Retinal pigment epithelial cell (primary cell): ENCODE measurements at regions not wholly inside any gene's neighbourhood (a gene's known extent, or its start where the extent isn't known, plus 50 kb on each side); places are given as distances from the start of the nearest gene placed in this dataset.

ENCODE experiments used
- DNase-seq: peaks from one replicate; pipeline ENCODE4 v3.0.0-alpha.2; 2010; ENCODE audit warnings: low read depth
- H3K4me3 ChIP-seq: 2 replicates; pipeline ENCODE4 v1.5.1; 2011; ENCODE audit warnings: mild to moderate bottlenecking, low read length, control low read depth, moderate library complexity
- TF ChIP-seq, protein P1 (sequence below): conservative IDR thresholded peaks from 2 replicates; pipeline ENCODE4 v1.5.1; 2011; ENCODE audit warnings: low read depth, low read length, control low read depth, inconsistent platforms

- TF ChIP-seq, protein P1, sequence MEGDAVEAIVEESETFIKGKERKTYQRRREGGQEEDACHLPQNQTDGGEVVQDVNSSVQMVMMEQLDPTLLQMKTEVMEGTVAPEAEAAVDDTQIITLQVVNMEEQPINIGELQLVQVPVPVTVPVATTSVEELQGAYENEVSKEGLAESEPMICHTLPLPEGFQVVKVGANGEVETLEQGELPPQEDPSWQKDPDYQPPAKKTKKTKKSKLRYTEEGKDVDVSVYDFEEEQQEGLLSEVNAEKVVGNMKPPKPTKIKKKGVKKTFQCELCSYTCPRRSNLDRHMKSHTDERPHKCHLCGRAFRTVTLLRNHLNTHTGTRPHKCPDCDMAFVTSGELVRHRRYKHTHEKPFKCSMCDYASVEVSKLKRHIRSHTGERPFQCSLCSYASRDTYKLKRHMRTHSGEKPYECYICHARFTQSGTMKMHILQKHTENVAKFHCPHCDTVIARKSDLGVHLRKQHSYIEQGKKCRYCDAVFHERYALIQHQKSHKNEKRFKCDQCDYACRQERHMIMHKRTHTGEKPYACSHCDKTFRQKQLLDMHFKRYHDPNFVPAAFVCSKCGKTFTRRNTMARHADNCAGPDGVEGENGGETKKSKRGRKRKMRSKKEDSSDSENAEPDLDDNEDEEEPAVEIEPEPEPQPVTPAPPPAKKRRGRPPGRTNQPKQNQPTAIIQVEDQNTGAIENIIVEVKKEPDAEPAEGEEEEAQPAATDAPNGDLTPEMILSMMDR, result no peak
- DNase-seq, result no peak
Observed at GRCh38 chr5:8093669-8094068, 224.7 kb downstream of the MTRR start.

GRCh38 chr5:8094304-8094703 is 225.4 kb downstream of the MTRR start:
- H3K4me3 ChIP-seq, result no peak overlapping the region
- TF ChIP-seq, protein P1, result no peak
- no peak for DNase-seq

More at GRCh38 chr5:8093669-8094068, 224.7 kb downstream of the MTRR start:
- H3K4me3 ChIP-seq, result no peak overlapping the region

DNA sequence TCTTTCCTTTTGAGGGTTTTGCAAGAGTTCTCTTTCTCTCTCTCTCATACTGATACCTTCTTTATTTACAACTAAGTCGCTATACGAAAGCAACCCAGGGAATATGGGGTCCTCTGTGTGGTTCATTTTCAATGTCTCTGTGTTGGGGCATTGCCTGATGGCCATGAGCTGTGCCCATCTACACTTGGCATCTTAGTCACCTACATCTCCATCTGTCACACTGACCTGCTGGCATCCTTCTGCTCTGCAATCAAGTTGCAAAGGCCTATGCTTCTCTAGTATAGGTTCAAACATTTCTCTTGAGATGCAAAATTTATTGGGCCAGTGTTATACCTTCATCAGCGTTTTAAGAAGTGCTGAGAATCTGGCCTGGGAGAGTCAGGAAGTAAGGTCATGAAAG is 228.2 kb downstream of the MTRR start:
- TF ChIP-seq, protein P1, result no peak
- no peak for DNase-seq
- H3K4me3 ChIP-seq, result no peak overlapping the region

- TF ChIP-seq, protein P1, result no peak
- no peak overlapping the region for H3K4me3 ChIP-seq
- no peak for DNase-seq
Observed at GRCh38 chr5:8098081-8098480, 229.1 kb downstream of the MTRR start.

GRCh38 chr5:8102714-8103113 is 233.8 kb downstream of the MTRR start:
- TF ChIP-seq, protein P1, result no peak
- DNase-seq, result no peak
- no peak overlapping the region for H3K4me3 ChIP-seq

DNA sequence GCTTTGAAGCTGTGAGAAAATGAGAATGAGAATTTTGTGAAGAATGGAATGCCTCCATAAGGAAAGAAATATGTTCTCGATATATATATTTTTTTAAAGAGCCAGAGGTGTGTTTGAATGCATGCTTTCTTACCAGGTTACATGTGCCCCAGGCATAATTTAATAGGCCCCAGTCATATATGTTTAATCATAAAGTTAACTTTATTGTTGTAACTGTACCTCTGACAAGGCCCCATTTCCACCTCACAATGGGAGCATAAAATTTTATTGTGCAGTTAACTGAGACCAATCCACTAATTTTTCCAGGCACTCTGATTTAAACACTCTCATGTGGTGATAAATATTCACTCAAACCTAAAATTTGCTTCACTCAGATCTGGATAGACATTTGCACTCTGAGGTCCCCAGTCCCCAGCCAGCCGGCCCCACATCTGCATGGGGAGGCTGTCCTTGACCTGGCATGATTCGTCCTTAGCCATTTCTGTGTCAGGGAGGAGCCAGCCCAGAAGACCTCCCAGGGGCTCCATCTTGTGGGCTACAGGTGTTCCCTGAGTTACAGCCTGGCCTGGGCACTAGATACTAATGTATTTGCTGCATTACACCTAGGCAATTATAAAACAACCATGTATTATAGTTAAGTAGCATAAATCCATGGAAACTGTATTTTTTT is 245.8 kb downstream of the MTRR start:
- TF ChIP-seq, protein P1, result no peak
- DNase-seq, result no peak
- no peak overlapping the region for H3K4me3 ChIP-seq

- H3K4me3 ChIP-seq, result no peak overlapping the region
- TF ChIP-seq, protein P1, result no peak
- DNase-seq, result no peak
Observed at GRCh38 chr5:8123559-8123958, 254.6 kb downstream of the MTRR start.
